CD14-positive monocyte (primary cell): ENCODE measurements at regions not wholly inside any gene's neighbourhood (a gene's known extent, or its start where the extent isn't known, plus 50 kb on each side); places are given as distances from the start of the nearest gene placed in this dataset.

ENCODE experiments used
- DNase-seq, 3 donors: peaks; one replicate each; pipeline ENCODE4 v3.0.0-alpha.2; 2011 to 2022
- H2AFZ ChIP-seq: 2 replicates; pipeline ENCODE4 v1.6.0; 2012; ENCODE audit warnings: mild to moderate bottlenecking, low read depth, low read length, inconsistent platforms; ENCODE audit not compliant: insufficient read depth, poor library complexity, severe bottlenecking
- H3K27ac ChIP-seq, 2 donors: 1 replicate in 1 of 2; 2 replicates in 1 of 2; pipeline ENCODE4 v1.5.1; 2012 to 2013; ENCODE audit warnings: low read length in 2 of 2, control low read depth in 1 of 2, inconsistent platforms in 1 of 2, low read depth in 1 of 2, mild to moderate bottlenecking in 1 of 2
- H3K27me3 ChIP-seq, 2 donors: one replicate each; pipeline versions ENCODE4 v1.6.0 to v1.6.1; 2011 to 2013; ENCODE audit warnings: low read length in 2 of 2; ENCODE audit not compliant: control insufficient read depth in 2 of 2, insufficient read depth in 2 of 2
- H3K36me3 ChIP-seq, 2 donors: replicated peaks in 1 of 2; 1 replicate in 1 of 2; 2 replicates in 1 of 2; pipeline versions ENCODE4 v1.5.1 to v1.6.1; 2012 to 2013; ENCODE audit warnings: low read length in 2 of 2, control low read depth in 1 of 2, inconsistent platforms in 1 of 2, mild to moderate bottlenecking in 1 of 2; ENCODE audit not compliant: insufficient read depth in 2 of 2, control insufficient read depth in 1 of 2
- H3K4me1 ChIP-seq, 2 donors: 1 replicate in 1 of 2; 2 replicates in 1 of 2; pipeline versions ENCODE4 v1.5.1 to v1.6.1; 2012 to 2013; ENCODE audit warnings: low read length in 2 of 2, control low read depth in 1 of 2, inconsistent platforms in 1 of 2, mild to moderate bottlenecking in 1 of 2, moderate library complexity in 1 of 2; ENCODE audit not compliant: insufficient read depth in 2 of 2, control insufficient read depth in 1 of 2
- H3K4me2 ChIP-seq: replicated peaks from 2 replicates; pipeline ENCODE3; 2012; ENCODE audit warnings: low read length, moderate library complexity, mild to moderate bottlenecking; ENCODE audit not compliant: poor library complexity, severe bottlenecking; ENCODE audit errors: extremely low read depth
- H3K4me3 ChIP-seq, 3 experiments: fragments of 200-600 bp in 1 of 3; sonication (generic) in 1 of 3; replicated peaks in 1 of 3; 1 replicate in 2 of 3; 2 replicates in 1 of 3; pipeline ENCODE4 v1.5.1; 2011 to 2013; ENCODE audit warnings: low read length in 3 of 3, mild to moderate bottlenecking in 3 of 3, control low read depth in 2 of 3, low read depth in 2 of 3, inconsistent platforms in 1 of 3, moderate library complexity in 1 of 3
- H3K79me2 ChIP-seq: 2 replicates; pipeline ENCODE4 v1.6.0; 2012; ENCODE audit warnings: mild to moderate bottlenecking, control low read depth, inconsistent platforms, low read length, moderate library complexity; ENCODE audit not compliant: insufficient read depth
- H3K9ac ChIP-seq: 2 replicates; pipeline ENCODE4 v1.6.0; 2017; ENCODE audit warnings: low read length, mild to moderate bottlenecking; ENCODE audit not compliant: insufficient read depth, poor library complexity, severe bottlenecking
- H3K9me3 ChIP-seq, 2 donors: replicated peaks in 1 of 2; 1 replicate in 1 of 2; 2 replicates in 1 of 2; pipeline versions ENCODE4 v1.5.1 to v1.6.1; 2012 to 2013; ENCODE audit warnings: low read length in 2 of 2, control low read depth in 1 of 2; ENCODE audit not compliant: control insufficient read depth in 1 of 2, insufficient read depth in 1 of 2
- H4K20me1 ChIP-seq: 2 replicates; pipeline ENCODE4 v1.6.0; 2012; ENCODE audit warnings: mild to moderate bottlenecking, low read length, control low read depth, moderate library complexity; ENCODE audit not compliant: insufficient read depth
- H3K27ac Mint-ChIP-seq, 7 donors: one replicate each; pipeline ENCODE4 v1.8.0; 2020; ENCODE audit warnings: mild to moderate bottlenecking in 7 of 7, mixed read lengths in 7 of 7, moderate library complexity in 6 of 7, inconsistent platforms in 2 of 7
- H3K27me3 Mint-ChIP-seq, 3 donors: one replicate each; pipeline ENCODE4 v1.8.0; 2021 to 2022; ENCODE audit warnings: low read depth in 3 of 3, mild to moderate bottlenecking in 3 of 3, mixed read lengths in 3 of 3, moderate library complexity in 3 of 3, inconsistent platforms in 1 of 3
- H3K36me3 Mint-ChIP-seq, 2 donors: one replicate each; pipeline ENCODE4 v1.8.0; 2020; ENCODE audit warnings: mixed read lengths in 2 of 2, inconsistent platforms in 1 of 2, mild to moderate bottlenecking in 1 of 2
- H3K4me1 Mint-ChIP-seq: one replicate; pipeline ENCODE4 v1.8.0; 2020; ENCODE audit warnings: mild to moderate bottlenecking, mixed read lengths
- H3K4me3 Mint-ChIP-seq, 2 donors: one replicate each; pipeline ENCODE4 v1.8.0; 2020; ENCODE audit warnings: mild to moderate bottlenecking in 2 of 2, mixed read lengths in 2 of 2, moderate library complexity in 1 of 2
- H3K9me3 Mint-ChIP-seq, 7 donors: one replicate each; pipeline ENCODE4 v1.8.0; 2020 to 2022; ENCODE audit warnings: mixed read lengths in 7 of 7, mild to moderate bottlenecking in 6 of 7, moderate library complexity in 6 of 7, inconsistent platforms in 2 of 7
- CTCF ChIP-seq: fragments of 200-600 bp; IDR thresholded peaks from one replicate; pipeline ENCODE4 v1.8.0; 2022; ENCODE audit warnings: antibody characterized with exemption, mild to moderate bottlenecking
- WGBS: methylation state at CpG from one replicate; pipeline ENCODE4 v1.1.5; 2013; ENCODE audit warnings: missing lambda C conversion rate; ENCODE audit not compliant: insufficient coverage; 5-methylcytosine and 5-hydroxymethylcytosine counted together
- intact Hi-C, 2 donors: fragments of 100-400 bp; cut with micrococcal nuclease; formaldehyde crosslinking; loops; one replicate each; pipeline versions ENCODE4 v1.15.0 to v1.15.1; 2023

GRCh38 chr15:29410338-29410737 is 140.7 kb upstream of the NSMCE3 start:
- Mint-ChIP-seq H3K27ac (no peak overlapping the region), H3K27me3 (peaks cover 0 to 4% (median 0%) of the 10 kb centered on the region in 3 donors), H3K9me3 (peaks cover 0 to 9% (median 4%) of the 10 kb centered on the region in 7 donors), H3K4me3 (no peak overlapping the region), H3K36me3 (no peaks in the 10 kb centered on the region), H3K4me1 (peaks cover 13% of the 10 kb centered on the region)
- Histone ChIP-seq H3K4me1 (peaks cover 6 to 10% of the 10 kb centered on the region in 2 donors), H3K9me3 (no peaks in the 10 kb centered on the region), H3K4me2 (no peak overlapping the region), H3K9ac (no peak overlapping the region), H3K79me2 (no peaks in the 10 kb centered on the region), H4K20me1 (no peaks in the 10 kb centered on the region), H3K36me3 (no peaks in the 10 kb centered on the region), H3K27me3 (no peaks in the 10 kb centered on the region), H2AFZ (no peak overlapping the region), H3K27ac (no peak overlapping the region), H3K4me3 (no peak overlapping the region)
- no peak for DNase-seq
- intact Hi-C loops: no loop called here
- 92% methylated on average over 8 of the region's 9 CpGs for WGBS
- TF ChIP-seq CTCF: no peak

DNA sequence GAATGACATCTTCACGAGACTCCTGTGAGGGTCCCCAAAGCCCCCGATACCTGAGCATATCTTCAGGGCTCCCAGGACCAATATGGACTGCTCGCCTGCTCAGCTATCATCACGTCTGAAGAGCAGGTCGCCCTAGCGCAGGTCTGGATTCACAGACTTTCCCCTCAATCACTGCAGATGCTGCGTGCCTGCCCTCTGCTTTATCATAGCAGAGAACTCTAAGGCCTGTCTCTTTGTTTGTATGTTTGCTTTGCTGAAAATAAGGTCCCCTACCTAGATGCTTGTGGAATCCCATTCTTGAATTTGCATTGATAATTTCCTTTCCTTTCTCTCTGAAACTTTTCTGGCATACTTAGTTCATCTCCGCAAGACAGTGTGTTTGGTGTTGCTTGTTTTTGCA is 140.3 kb upstream of the NSMCE3 start:
- Histone ChIP-seq H3K9ac (no peak overlapping the region), H3K4me1 (peaks cover 6 to 10% of the 10 kb centered on the region in 2 donors), H3K9me3 (no peaks in the 10 kb centered on the region), H2AFZ (no peak overlapping the region), H3K79me2 (no peaks in the 10 kb centered on the region), H3K27me3 (no peaks in the 10 kb centered on the region), H3K27ac (no peak overlapping the region), H3K4me2 (no peak overlapping the region), H4K20me1 (no peaks in the 10 kb centered on the region), H3K4me3 (no peak overlapping the region), H3K36me3 (no peaks in the 10 kb centered on the region)
- intact Hi-C loops: no loop called here
- Mint-ChIP-seq H3K27ac (no peak overlapping the region), H3K27me3 (peaks cover 0 to 4% (median 0%) of the 10 kb centered on the region in 3 donors), H3K9me3 (peaks cover 0 to 9% (median 6%) of the 10 kb centered on the region in 7 donors), H3K4me1 (peaks cover 13% of the 10 kb centered on the region), H3K36me3 (no peaks in the 10 kb centered on the region), H3K4me3 (no peak overlapping the region)
- WGBS: 94% methylated on average over 5 of the region's 8 CpGs
- no peak for TF ChIP-seq CTCF
- DNase-seq: no peak
